OCI-LY7 (cell line): ENCODE measurements at regions not wholly inside any gene's neighbourhood (a gene's known extent, or its start where the extent isn't known, plus 50 kb on each side); places are given as distances from the start of the nearest gene placed in this dataset.
"Not testable (repeated sequence)": the region's sequence is repeated elsewhere in the genome, so short reads cannot be mapped to it uniquely, and the experiment has no call there.

ENCODE experiments used
- BruUV-seq: library from RNA; stranded (reverse); fragments of 400-500 nt; replicated peaks from 2 replicates; lab custom pipeline; 2021; lab: Mats Ljungman, UMichigan
- CTCF ChIA-PET: fragments of 300-600 bp; sonication (Branson Sonifier 250); formaldehyde crosslinking; loops from one replicate; lab custom pipeline; 2022; ENCODE audit warnings: antibody characterized with exemption; ENCODE audit not compliant: unreplicated experiment; lab: Charles Lee
- POLR2A ChIA-PET: fragments of 300-600 bp; sonication (Branson Sonifier 250); formaldehyde crosslinking; loops from one replicate; lab custom pipeline; 2022; ENCODE audit warnings: antibody characterized with exemption; lab: Charles Lee
- DNase-seq: peaks from one replicate; pipeline ENCODE4 v3.0.0-alpha.2; 2015; ENCODE audit warnings: low spot score
- H2AFZ ChIP-seq: fragments of 200-600 bp; sonication (generic), shearing (Covaris generic); 2 replicates; pipeline ENCODE4 v1.6.1; 2014; ENCODE audit warnings: mild to moderate bottlenecking, antibody characterized with exemption, low read length, moderate library complexity
- H3K27ac ChIP-seq: fragments of 200-600 bp; sonication (generic); 2 replicates; pipeline ENCODE4 v1.5.1; 2014; ENCODE audit warnings: mixed run types, low read depth, mild to moderate bottlenecking, moderate library complexity, low read length, inconsistent platforms; ENCODE audit not compliant: poor library complexity, severe bottlenecking
- H3K36me3 ChIP-seq: fragments of 200-600 bp; sonication (generic); 2 replicates; pipeline ENCODE4 v1.6.1; 2014; ENCODE audit warnings: mild to moderate bottlenecking, antibody characterized with exemption, low read length, moderate library complexity, mixed read lengths; ENCODE audit not compliant: insufficient read depth
- H3K4me1 ChIP-seq: fragments of 200-600 bp; sonication (generic); 2 replicates; pipeline ENCODE4 v1.5.1; 2014; ENCODE audit warnings: mild to moderate bottlenecking, low read length; ENCODE audit not compliant: insufficient read depth, poor library complexity, severe bottlenecking
- H3K4me2 ChIP-seq: fragments of 200-600 bp; sonication (generic); 2 replicates; pipeline ENCODE4 v1.6.1; 2014; ENCODE audit warnings: mild to moderate bottlenecking, low read length
- H3K4me3 ChIP-seq: fragments of 200-600 bp; sonication (generic); 2 replicates; pipeline ENCODE4 v1.5.1; 2014; ENCODE audit warnings: mild to moderate bottlenecking, low read depth, low read length; ENCODE audit not compliant: poor library complexity, severe bottlenecking
- H3K79me2 ChIP-seq: fragments of 200-600 bp; sonication (generic); 2 replicates; pipeline ENCODE4 v1.6.1; 2016; ENCODE audit warnings: low read depth, mild to moderate bottlenecking, low read length, moderate library complexity, mixed read lengths; ENCODE audit not compliant: insufficient read depth
- H3K9me2 ChIP-seq: fragments of 200-600 bp; sonication (generic); 2 replicates; pipeline ENCODE4 v1.6.1; 2016; ENCODE audit warnings: mild to moderate bottlenecking, low read length, mixed read lengths; ENCODE audit not compliant: insufficient read depth
- H3K9me3 ChIP-seq: fragments of 200-600 bp; sonication (generic); 2 replicates; pipeline ENCODE4 v1.6.1; 2014; ENCODE audit warnings: mild to moderate bottlenecking, mixed run types, low read length, mixed read lengths
- H4K20me1 ChIP-seq: fragments of 200-600 bp; sonication (generic); 2 replicates; pipeline ENCODE4 v1.6.1; 2014; ENCODE audit warnings: mild to moderate bottlenecking, antibody characterized with exemption, low read length, moderate library complexity, mixed read lengths; ENCODE audit not compliant: insufficient read depth
- EZH2phosphoT487 ChIP-seq: fragments of 200-600 bp; sonication (generic); IDR thresholded peaks from 2 replicates; pipeline ENCODE4 v1.6.1; 2018; ENCODE audit warnings: low read depth, borderline replicate concordance, mild to moderate bottlenecking, mixed run types, antibody characterized with exemption, low read length, moderate library complexity, mixed read lengths
- intact Hi-C: fragments of 100-400 bp; cut with micrococcal nuclease; formaldehyde crosslinking; loops from one replicate; pipeline ENCODE4 v1.10.0; 2022; ENCODE audit not compliant: unreplicated experiment
- TF ChIP-seq, protein P1 (sequence below): fragments of 200-600 bp; sonication (generic); conservative IDR thresholded peaks from 2 replicates; pipeline ENCODE4 v1.5.1; 2014; ENCODE audit warnings: mild to moderate bottlenecking, antibody characterized with exemption, low read length, moderate library complexity, mixed read lengths

DNA sequence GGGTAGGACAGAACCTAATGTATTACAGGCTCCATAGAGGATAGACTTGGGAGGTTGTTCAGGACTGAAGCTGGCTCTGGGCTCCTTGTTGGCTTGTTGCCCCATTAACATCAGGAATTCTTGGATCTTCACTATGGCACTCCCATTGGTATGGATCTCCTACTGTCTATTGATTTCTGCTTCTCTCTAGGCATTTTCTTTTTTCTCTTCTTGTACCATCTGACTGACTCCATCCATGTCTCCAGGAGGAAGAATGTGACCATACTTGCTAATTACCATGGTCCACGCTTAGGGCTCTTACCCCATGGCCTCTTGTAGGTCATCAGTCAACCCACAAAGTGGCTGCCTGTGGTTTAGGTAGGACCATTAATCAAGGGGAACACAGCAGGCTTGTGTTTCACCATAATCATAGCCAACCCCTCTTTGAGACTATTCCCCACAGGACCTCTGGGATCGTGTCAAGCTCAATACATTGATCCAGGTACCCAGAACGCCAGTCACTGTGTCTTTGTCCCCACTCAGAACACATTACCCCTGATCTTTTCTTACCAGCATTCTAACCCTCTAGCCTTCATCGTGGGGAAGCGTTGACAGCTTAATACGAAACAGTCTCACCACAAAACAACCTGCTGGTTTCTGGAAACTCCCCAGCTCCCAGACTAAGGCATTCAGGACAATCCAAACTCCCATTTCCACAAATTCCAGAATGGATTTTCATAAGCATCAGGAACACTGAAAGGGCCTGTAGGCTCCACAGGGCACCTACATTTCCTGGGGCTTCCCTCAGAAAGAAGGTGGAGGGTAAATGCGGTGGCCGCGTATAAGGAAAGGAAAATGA, 97.1 kb downstream of the ETS2 start:
- 0 out of 2 replicates have a peak, but pooled peaks cover 3% of the 10 kb centered on the region for H3K9me3 ChIP-seq
- H3K79me2 ChIP-seq: no peaks in the 10 kb centered on the region
- no peaks in the 10 kb centered on the region for H3K9me2 ChIP-seq
- no TSS peak for BruUV-seq
- CTCF ChIA-PET: no interaction called here
- H3K4me2 ChIP-seq: no peak overlapping the region
- no peaks in the 10 kb centered on the region for H3K36me3 ChIP-seq
- no peak overlapping the region for H3K4me3 ChIP-seq
- intact Hi-C loops: no loop called here
- TF ChIP-seq EZH2phosphoT487: no peak
- H2AFZ ChIP-seq: no peak overlapping the region
- H3K4me1 ChIP-seq: peaks cover 16% of the 10 kb centered on the region
- POLR2A ChIA-PET: interaction anchor here (0.7 kb wide), 3 partner anchors 58 to 162 kb away, joined by 3 read pairs; no protein-coding TSS in a partner anchor
- H3K27ac ChIP-seq: no peak overlapping the region
- no peak for DNase-seq
- no peaks in the 10 kb centered on the region for H4K20me1 ChIP-seq

DNA sequence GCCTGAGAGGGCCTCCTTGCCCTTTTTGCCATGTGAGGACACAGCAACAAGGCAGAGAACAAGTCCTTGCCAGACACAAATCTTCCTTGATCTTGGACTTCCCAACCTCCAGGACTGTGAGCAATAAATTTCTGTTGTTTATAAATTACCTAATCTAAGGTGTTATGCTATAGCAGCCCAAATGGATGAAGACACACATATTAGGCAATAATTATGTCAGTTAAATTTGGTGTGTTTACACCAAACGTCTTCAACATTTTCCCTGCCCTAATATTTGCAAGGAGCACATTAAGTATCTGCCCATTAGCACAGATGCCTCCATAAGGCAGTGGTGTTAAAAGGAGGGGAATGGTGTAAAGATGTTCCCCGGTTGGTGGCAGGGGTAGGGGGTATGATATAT, 94.8 kb downstream of the ETS2 start:
- POLR2A ChIA-PET: no interaction called here
- no TSS peak for BruUV-seq
- DNase-seq: no peak
- no peak for TF ChIP-seq EZH2phosphoT487
- TF ChIP-seq, protein P1, sequence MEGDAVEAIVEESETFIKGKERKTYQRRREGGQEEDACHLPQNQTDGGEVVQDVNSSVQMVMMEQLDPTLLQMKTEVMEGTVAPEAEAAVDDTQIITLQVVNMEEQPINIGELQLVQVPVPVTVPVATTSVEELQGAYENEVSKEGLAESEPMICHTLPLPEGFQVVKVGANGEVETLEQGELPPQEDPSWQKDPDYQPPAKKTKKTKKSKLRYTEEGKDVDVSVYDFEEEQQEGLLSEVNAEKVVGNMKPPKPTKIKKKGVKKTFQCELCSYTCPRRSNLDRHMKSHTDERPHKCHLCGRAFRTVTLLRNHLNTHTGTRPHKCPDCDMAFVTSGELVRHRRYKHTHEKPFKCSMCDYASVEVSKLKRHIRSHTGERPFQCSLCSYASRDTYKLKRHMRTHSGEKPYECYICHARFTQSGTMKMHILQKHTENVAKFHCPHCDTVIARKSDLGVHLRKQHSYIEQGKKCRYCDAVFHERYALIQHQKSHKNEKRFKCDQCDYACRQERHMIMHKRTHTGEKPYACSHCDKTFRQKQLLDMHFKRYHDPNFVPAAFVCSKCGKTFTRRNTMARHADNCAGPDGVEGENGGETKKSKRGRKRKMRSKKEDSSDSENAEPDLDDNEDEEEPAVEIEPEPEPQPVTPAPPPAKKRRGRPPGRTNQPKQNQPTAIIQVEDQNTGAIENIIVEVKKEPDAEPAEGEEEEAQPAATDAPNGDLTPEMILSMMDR: no peak
- H3K4me1 ChIP-seq: peaks cover 31% of the 10 kb centered on the region
- no peaks in the 10 kb centered on the region for H4K20me1 ChIP-seq
- H3K4me2 ChIP-seq: no peak overlapping the region
- CTCF ChIA-PET: no interaction called here
- no peaks in the 10 kb centered on the region for H3K79me2 ChIP-seq
- H3K9me3 ChIP-seq: 0 out of 2 replicates have a peak, but pooled peaks cover 3% of the 10 kb centered on the region
- intact Hi-C loops: no loop called here
- no peak overlapping the region for H3K27ac ChIP-seq
- no peak overlapping the region for H2AFZ ChIP-seq
- no peak overlapping the region for H3K4me3 ChIP-seq
- H3K36me3 ChIP-seq: no peaks in the 10 kb centered on the region
- H3K9me2 ChIP-seq: no peaks in the 10 kb centered on the region

DNA sequence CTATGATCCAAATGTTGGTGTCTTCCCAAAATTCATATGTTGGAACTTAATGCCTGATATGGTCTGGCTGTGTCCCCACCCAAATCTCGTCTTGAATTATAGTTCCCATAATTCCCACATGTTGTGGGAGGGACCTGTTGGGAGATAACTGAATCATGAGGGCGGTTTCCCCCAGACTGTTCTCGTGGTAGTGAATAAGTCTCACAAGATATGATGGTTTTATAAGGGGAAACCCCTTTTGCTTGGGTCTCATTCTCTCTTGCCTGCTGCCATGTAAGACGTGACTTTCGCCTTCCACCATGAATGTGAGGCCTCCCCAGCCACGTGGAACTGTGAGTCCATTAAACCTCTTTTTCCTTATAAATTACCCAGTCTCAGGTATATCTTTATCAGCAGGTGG, 94.3 kb downstream of the ETS2 start:
- H3K9me2 ChIP-seq, DNase-seq, H3K27ac ChIP-seq, intact Hi-C loops, H2AFZ ChIP-seq, H3K4me3 ChIP-seq, H3K79me2 ChIP-seq, H3K36me3 ChIP-seq, CTCF ChIA-PET, BruUV-seq, H3K9me3 ChIP-seq, H3K4me2 ChIP-seq, H4K20me1 ChIP-seq: not testable (repeated sequence)
- peaks cover 31% of the 10 kb centered on the region for H3K4me1 ChIP-seq
- POLR2A ChIA-PET: interaction anchor here (0.6 kb wide), 1 partner anchor 91 kb away, joined by 3 read pairs; no protein-coding TSS in a partner anchor
